ENCODE measurements at regions not wholly inside any gene's neighbourhood (a gene's known extent, or its start where the extent isn't known, plus 50 kb on each side); places are given as distances from the start of the nearest gene placed in this dataset.

GRCh38 chr2:45067859-45068570, 58.8 kb upstream of the SIX2 start:
- no peaks in the 10 kb centered on the region for H3K36me3 ChIP-seq (ENCODE audit: insufficient read depth, low read length)
- no peak overlapping the region for H3K4me2 ChIP-seq (ENCODE audit: low read length)
- no peak overlapping the region for H3K4me3 ChIP-seq (ENCODE audit: low read length)
- H3K9me3 ChIP-seq (ENCODE audit: low read length), result no peaks in the 10 kb centered on the region
- H3K79me2 ChIP-seq (replicated peaks; ENCODE audit: insufficient read depth, low read length), result no peaks in the 10 kb centered on the region
- H3F3A ChIP-seq (ENCODE audit: insufficient read depth, low read length, poor library complexity, severe bottlenecking), result no peaks in the 10 kb centered on the region
- no peak overlapping the region for H2AFZ ChIP-seq (ENCODE audit: low read depth, low read length)
- TF ChIP-seq EP300 (conservative IDR thresholded peaks at IDR 0.05; ENCODE audit: poor library complexity, severe bottlenecking) (no peak), TAF1 (IDR thresholded peaks at IDR 0.05; ENCODE audit: low read depth) (no peak)
- H4K20me1 ChIP-seq (ENCODE audit: insufficient read depth), result no peaks in the 10 kb centered on the region
- no peaks in the 10 kb centered on the region for H3K9me2 ChIP-seq (ENCODE audit: insufficient read depth, low read length)
- no peak overlapping the region for H3K27ac ChIP-seq (ENCODE audit: low read length)
- no peaks in the 10 kb centered on the region for H3K27me3 ChIP-seq (ENCODE audit: insufficient read depth, low read depth, low read length)
- no peak overlapping the region for H3K9ac ChIP-seq (ENCODE audit: low read length)
